TTC549 (cell line): ENCODE measurements at regions not wholly inside any gene's neighbourhood (a gene's known extent, or its start where the extent isn't known, plus 50 kb on each side); places are given as distances from the start of the nearest gene placed in this dataset.
"Not testable (repeated sequence)": the region's sequence is repeated elsewhere in the genome, so short reads cannot be mapped to it uniquely, and the experiment has no call there.

Experiments used
- FAIRE-seq: peaks from 2 replicates; lab custom pipeline; 2012; peaks lifted over from hg19 to GRCh38; lab: Jason Lieb, UNC

- FAIRE-seq, result no peak
Measured at GRCh38 chr1:102174259-102174863, 177.6 kb upstream of the OLFM3 start.

- peak; percentile 97 for FAIRE-seq
Measured at GRCh38 chr1:102172200-102172599, 175.5 kb upstream of the OLFM3 start.

- FAIRE-seq, result no peak
Measured at GRCh38 chr1:102163799-102164198, 167.1 kb upstream of the OLFM3 start.

- no peak for FAIRE-seq
Measured at GRCh38 chr1:102151242-102151641, 154.5 kb upstream of the OLFM3 start.

GRCh38 chr1:102120910-102121309, 124.2 kb upstream of the OLFM3 start:
- FAIRE-seq, result no peak

GRCh38 chr1:102118150-102118549, 121.4 kb upstream of the OLFM3 start:
- FAIRE-seq, result no peak

GRCh38 chr1:102110586-102110985, 113.9 kb upstream of the OLFM3 start:
- no peak for FAIRE-seq

GRCh38 chr1:102109493-102109892, 112.8 kb upstream of the OLFM3 start:
- FAIRE-seq, result not testable (repeated sequence)

GRCh38 chr1:102107441-102107840, 110.7 kb upstream of the OLFM3 start:
- no peak for FAIRE-seq

- FAIRE-seq, result no peak
Measured at GRCh38 chr1:102105931-102106550, 109.3 kb upstream of the OLFM3 start.

GRCh38 chr1:102103646-102104045, 106.9 kb upstream of the OLFM3 start:
- FAIRE-seq, result no peak

- no peak for FAIRE-seq
Measured at GRCh38 chr1:102102276-102102780, 105.6 kb upstream of the OLFM3 start.

GRCh38 chr1:102100666-102101065, 103.9 kb upstream of the OLFM3 start:
- no peak for FAIRE-seq

- FAIRE-seq, result no peak
Measured at GRCh38 chr1:102099916-102100315, 103.2 kb upstream of the OLFM3 start.

- no peak for FAIRE-seq
Measured at GRCh38 chr1:102098536-102098935, 101.8 kb upstream of the OLFM3 start.

GRCh38 chr1:102098081-102098480, 101.4 kb upstream of the OLFM3 start:
- FAIRE-seq, result no peak

GRCh38 chr1:102097451-102097850, 100.7 kb upstream of the OLFM3 start:
- FAIRE-seq, result no peak

GRCh38 chr1:102096162-102096561, 99.4 kb upstream of the OLFM3 start:
- no peak for FAIRE-seq

- FAIRE-seq, result no peak
Measured at GRCh38 chr1:102089791-102090190, 93.1 kb upstream of the OLFM3 start.

GRCh38 chr1:102085896-102086295, 89.2 kb upstream of the OLFM3 start:
- FAIRE-seq, result no peak

GRCh38 chr1:102084771-102085535, 88.2 kb upstream of the OLFM3 start:
- no peak for FAIRE-seq

- FAIRE-seq, result no peak
Measured at GRCh38 chr1:102083192-102083591, 86.5 kb upstream of the OLFM3 start.

GRCh38 chr1:102074874-102075273, 78.1 kb upstream of the OLFM3 start:
- FAIRE-seq, result no peak
